Activated T-helper 2 cell treated with anti-CD3 and anti-CD28 coated beads, Interferon-gamma antibody, Interleukin-2, Interleukin-4, amounts not matched to agents 10 μg/mL and 5 μg/mL and 100 μg/mL, durations not matched to agents 14 hours and 24 hours and 36 hours (primary cell): ENCODE measurements at regions not wholly inside any gene's neighbourhood (a gene's known extent, or its start where the extent isn't known, plus 50 kb on each side); places are given as distances from the start of the nearest gene placed in this dataset.

Experiments
- DNase-seq: peaks from one replicate; pipeline ENCODE4 v3.0.0; 2021; ENCODE audit warnings: low spot score
- H3K27ac Mint-ChIP-seq: one replicate; pipeline ENCODE4 v1.8.0; 2021; ENCODE audit warnings: mixed read lengths
- H3K27me3 Mint-ChIP-seq: one replicate; pipeline ENCODE4 v1.8.0; 2021; ENCODE audit warnings: low read depth, mixed read lengths
- H3K36me3 Mint-ChIP-seq: one replicate; pipeline ENCODE4 v1.8.0; 2021; ENCODE audit warnings: low read depth, mixed read lengths
- H3K4me1 Mint-ChIP-seq: one replicate; pipeline ENCODE4 v1.8.0; 2021; ENCODE audit warnings: low read depth, mixed read lengths
- H3K4me3 Mint-ChIP-seq: one replicate; pipeline ENCODE4 v1.8.0; 2021; ENCODE audit warnings: low read depth, mild to moderate bottlenecking, moderate library complexity, mixed read lengths
- H3K9me3 Mint-ChIP-seq: one replicate; pipeline ENCODE4 v1.8.0; 2021; ENCODE audit warnings: mixed read lengths
- intact Hi-C: fragments of 100-400 bp; cut with micrococcal nuclease; formaldehyde crosslinking; loops from one replicate; pipeline ENCODE4 v1.15.1; 2023

- H3K36me3 Mint-ChIP-seq, result no peaks in the 10 kb centered on the region
- intact Hi-C loops, result no loop called here
- H3K4me3 Mint-ChIP-seq, result no peak overlapping the region
- H3K9me3 Mint-ChIP-seq, result no peaks in the 10 kb centered on the region
- H3K27ac Mint-ChIP-seq, result no peak overlapping the region
- H3K4me1 Mint-ChIP-seq, result peaks cover 11% of the 10 kb centered on the region
- no peak for DNase-seq
- H3K27me3 Mint-ChIP-seq, result peaks cover 8% of the 10 kb centered on the region
Observed at GRCh38 chr4:3388471-3389232, 53.1 kb upstream of the HGFAC start.

GRCh38 chr4:3389233-3390215 lies 52.2 kb upstream of the HGFAC start:
- intact Hi-C loops, result no loop called here
- H3K9me3 Mint-ChIP-seq, result no peaks in the 10 kb centered on the region
- H3K27ac Mint-ChIP-seq, result no peak overlapping the region
- no peak for DNase-seq
- peaks cover 8% of the 10 kb centered on the region for H3K27me3 Mint-ChIP-seq
- no peaks in the 10 kb centered on the region for H3K36me3 Mint-ChIP-seq
- H3K4me1 Mint-ChIP-seq, result peaks cover 11% of the 10 kb centered on the region
- H3K4me3 Mint-ChIP-seq, result no peak overlapping the region

GRCh38 chr4:3390288-3390811 lies 51.4 kb upstream of the HGFAC start:
- no peaks in the 10 kb centered on the region for H3K9me3 Mint-ChIP-seq
- DNase-seq, result no peak
- no peaks in the 10 kb centered on the region for H3K36me3 Mint-ChIP-seq
- H3K4me1 Mint-ChIP-seq, result peaks cover 10% of the 10 kb centered on the region
- H3K4me3 Mint-ChIP-seq, result no peak overlapping the region
- H3K27me3 Mint-ChIP-seq, result peaks cover 8% of the 10 kb centered on the region
- intact Hi-C loops, result no loop called here
- H3K27ac Mint-ChIP-seq, result no peak overlapping the region

- intact Hi-C loops, result no loop called here
- Mint-ChIP-seq H3K4me3 (no peak overlapping the region), H3K36me3 (no peaks in the 10 kb centered on the region), H3K27ac (no peak overlapping the region), H3K27me3 (peaks cover 8% of the 10 kb centered on the region), H3K4me1 (peaks cover 4% of the 10 kb centered on the region), H3K9me3 (no peaks in the 10 kb centered on the region)
- DNase-seq, result no peak
Observed at GRCh38 chr4:3391422-3391821, 50.3 kb upstream of the HGFAC start.
